ENCODE measurements at regions not wholly inside any gene's neighbourhood (a gene's known extent, or its start where the extent isn't known, plus 50 kb on each side); places are given as distances from the start of the nearest gene placed in this dataset.
"Not testable (repeated sequence)": the region's sequence is repeated elsewhere in the genome, so short reads cannot be mapped to it uniquely, and the experiment has no call there.

GRCh38 chr16:55016515-55016914 lies 85.8 kb downstream of the IRX5 start:
- no peak for DNase-seq

GRCh38 chr16:55017321-55017720 lies 86.7 kb downstream of the IRX5 start:
- no peak for DNase-seq

GRCh38 chr16:55018881-55019280 lies 88.2 kb downstream of the IRX5 start:
- no peak for DNase-seq

GRCh38 chr16:55019419-55020131 lies 88.9 kb downstream of the IRX5 start:
- no peak for DNase-seq

GRCh38 chr16:55021595-55022475 lies 91.2 kb downstream of the IRX5 start:
- no peak for DNase-seq

- DNase-seq = not testable (repeated sequence)
Observed at GRCh38 chr16:55027260-55027659, 96.6 kb downstream of the IRX5 start.

GRCh38 chr16:55029509-55029908 lies 98.8 kb downstream of the IRX5 start:
- DNase-seq = no peak

- DNase-seq = no peak
Observed at GRCh38 chr16:55030944-55031343, 100.3 kb downstream of the IRX5 start.

- no peak for DNase-seq
Observed at GRCh38 chr16:55031481-55031880, 100.8 kb downstream of the IRX5 start.

GRCh38 chr16:55033225-55034156 lies 102.8 kb downstream of the IRX5 start:
- DNase-seq = no peak

GRCh38 chr16:55035029-55035428 lies 104.4 kb downstream of the IRX5 start:
- no peak for DNase-seq

- no peak for DNase-seq
Observed at GRCh38 chr16:55035956-55036355, 105.3 kb downstream of the IRX5 start.

- no peak for DNase-seq
Observed at GRCh38 chr16:55036371-55036821, 105.7 kb downstream of the IRX5 start.

- DNase-seq = no peak
Observed at GRCh38 chr16:55037046-55037445, 106.4 kb downstream of the IRX5 start.

- no peak for DNase-seq
Observed at GRCh38 chr16:55037966-55038365, 107.3 kb downstream of the IRX5 start.

- no peak for DNase-seq
Observed at GRCh38 chr16:55039042-55039441, 108.4 kb downstream of the IRX5 start.

- DNase-seq = no peak
Observed at GRCh38 chr16:55039511-55039910, 108.8 kb downstream of the IRX5 start.

GRCh38 chr16:55039931-55040330 lies 109.3 kb downstream of the IRX5 start:
- no peak for DNase-seq

GRCh38 chr16:55040366-55041086 lies 109.9 kb downstream of the IRX5 start:
- DNase-seq = no peak

GRCh38 chr16:55041540-55042234 lies 111.0 kb downstream of the IRX5 start:
- no peak for DNase-seq

GRCh38 chr16:55042556-55043432 lies 112.1 kb downstream of the IRX5 start:
- DNase-seq = no peak

Data from CD4-positive, alpha-beta T cell treated with Interleukin-21 for 1 hour (primary cell).